Stimulated activated CD4-positive, alpha-beta T cell treated with anti-CD3 and anti-CD28 coated beads, Interleukin-1b, Interleukin-23, amount 100 ng/mL, for 48 hours (primary cell): ENCODE measurements at regions not wholly inside any gene's neighbourhood (a gene's known extent, or its start where the extent isn't known, plus 50 kb on each side); places are given as distances from the start of the nearest gene placed in this dataset.

ENCODE experiments used
- DNase-seq: peaks from one replicate; pipeline ENCODE4 v3.0.0-alpha.2; 2020

DNA sequence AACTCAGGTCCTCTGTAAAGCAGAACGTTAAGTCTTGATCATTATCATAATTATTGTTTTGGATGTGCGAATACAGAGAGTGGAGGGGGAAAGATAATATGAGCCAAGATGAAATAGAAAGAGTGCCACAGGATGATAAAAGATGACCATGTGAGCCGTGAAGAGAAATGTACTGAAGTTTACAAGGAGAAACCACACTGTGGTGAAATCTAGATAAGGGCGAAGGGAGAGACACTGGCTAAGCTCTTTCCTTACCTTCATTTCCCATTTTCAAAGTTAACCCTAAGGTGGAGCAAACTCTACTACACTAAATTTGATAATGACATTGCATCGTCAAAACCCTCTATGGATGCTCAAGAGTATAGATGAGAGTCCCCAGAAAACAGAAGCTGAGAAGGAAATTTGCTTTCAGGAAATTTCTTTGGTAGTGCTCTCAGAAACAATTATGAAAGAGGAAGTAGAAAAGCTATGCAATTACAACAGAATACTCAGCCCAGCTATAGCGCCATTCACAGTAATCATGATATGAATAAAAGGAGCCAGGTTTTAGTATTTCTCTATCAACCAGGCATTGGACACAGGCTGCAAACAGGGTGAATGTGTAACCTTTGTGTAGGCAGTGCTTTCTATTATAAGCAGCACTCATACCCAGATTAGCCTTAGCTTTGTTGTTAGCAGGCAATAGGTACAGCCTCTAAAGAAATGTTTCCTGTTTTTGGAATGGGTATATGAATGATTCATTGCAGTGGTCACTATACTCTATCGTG, 1080.7 kb downstream of the GRIK2 start:
- DNase-seq, result no peak

DNA sequence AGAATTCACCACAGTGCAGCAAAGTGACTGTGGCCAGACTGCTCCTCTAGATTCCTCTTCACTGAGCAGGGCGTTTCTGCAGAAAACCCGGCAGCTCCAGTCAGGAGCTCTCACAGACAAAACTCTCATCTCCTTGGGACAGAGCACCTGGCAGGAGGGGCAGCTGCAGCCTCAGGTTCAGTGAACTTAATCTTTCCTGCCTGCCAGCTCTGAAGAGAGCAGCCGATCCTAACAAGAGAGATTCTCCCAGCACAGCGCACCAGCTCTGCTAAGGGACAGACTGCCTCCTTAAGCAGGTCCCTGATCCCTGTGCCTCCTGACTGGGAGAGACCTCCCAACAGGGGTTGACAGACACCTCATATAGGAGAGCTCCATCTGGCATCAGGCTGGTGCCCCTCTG, 1065.5 kb downstream of the GRIK2 start:
- DNase-seq, result no peak

DNA sequence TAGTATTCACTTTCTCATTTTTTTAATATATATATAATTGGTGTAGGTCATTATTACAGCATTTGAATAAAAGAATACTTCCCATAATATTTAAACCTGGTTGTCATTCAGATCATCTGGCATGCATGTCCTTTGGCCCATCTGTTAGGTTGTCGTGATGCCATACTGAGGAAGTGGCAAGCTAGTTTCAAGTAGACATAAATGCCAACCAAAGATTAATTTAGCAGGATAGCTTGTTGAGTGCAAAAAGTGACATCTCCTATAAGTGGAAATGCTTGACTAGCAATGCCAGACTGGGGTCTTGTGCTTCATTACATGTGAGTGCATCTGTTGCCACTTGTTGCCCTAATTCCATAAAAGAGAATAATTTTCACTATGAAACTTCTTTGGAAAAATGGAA, 1044.7 kb downstream of the GRIK2 start:
- DNase-seq, result no peak

DNA sequence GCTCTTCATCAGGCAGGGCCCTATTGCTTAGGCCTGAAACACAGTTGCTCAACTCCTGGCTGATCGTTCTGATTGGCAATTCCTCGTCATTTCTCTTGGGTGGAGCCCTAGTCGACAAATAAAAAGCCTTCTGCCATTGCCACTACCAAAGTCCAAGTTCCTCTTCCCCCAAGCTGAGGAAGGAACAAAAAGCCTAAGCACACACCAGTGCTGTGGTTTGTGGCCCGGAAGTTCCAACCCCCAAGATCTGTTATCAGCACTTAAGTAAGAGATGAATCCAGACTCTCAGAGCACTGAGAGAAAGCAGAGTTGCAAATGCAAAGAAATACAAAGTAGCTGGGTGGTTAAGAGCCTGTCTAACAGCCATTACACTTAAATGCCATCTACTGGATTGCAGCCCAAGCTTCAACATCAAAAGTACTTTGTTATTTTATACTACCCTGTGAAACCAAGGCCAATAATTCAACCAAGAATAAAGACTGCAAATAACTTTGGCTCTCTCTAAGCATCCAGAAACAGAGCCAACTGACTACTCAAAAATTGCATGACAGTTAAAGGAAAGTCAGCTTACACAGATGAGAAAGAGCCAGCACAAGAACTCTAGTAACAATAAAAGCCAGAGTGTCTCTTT, 1024.0 kb downstream of the GRIK2 start:
- no peak for DNase-seq

DNA sequence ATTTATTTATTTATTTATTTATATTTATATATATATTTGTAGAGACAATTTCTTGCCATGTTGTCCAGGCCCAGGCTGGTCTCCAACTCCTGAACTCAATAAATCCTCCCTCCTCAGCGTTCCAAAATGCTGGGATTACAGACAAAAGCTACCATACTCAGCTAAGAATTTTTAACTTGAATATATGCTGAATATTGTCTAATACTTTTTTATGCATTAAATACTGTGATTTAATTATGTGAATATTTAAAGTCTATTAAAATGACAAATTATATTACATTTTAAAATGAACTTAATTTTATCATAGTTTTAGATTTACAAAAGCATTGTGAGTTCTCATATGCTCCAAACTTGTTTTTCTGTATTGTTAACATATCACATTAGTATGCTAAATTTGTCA, 1022.4 kb downstream of the GRIK2 start:
- DNase-seq, result no peak

DNA sequence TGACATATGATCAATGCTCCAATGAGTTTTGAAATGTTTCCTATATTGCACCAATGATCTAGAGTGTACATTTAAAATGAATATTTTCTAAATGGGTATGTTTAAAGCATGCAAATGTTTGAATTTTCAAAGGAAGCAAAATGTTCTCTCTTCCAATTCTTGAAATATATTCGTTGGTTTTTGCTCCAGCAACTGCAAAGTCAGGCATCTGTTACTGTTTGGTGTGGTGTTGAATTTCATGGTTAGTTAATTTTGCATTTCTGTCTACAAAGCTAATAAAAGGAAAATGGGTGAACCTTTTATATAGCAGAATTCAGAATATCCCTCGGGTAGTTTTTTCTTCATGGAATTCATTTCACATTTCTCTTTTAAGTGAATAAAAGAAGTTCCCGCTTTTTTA, 1018.3 kb downstream of the GRIK2 start:
- no peak for DNase-seq

DNA sequence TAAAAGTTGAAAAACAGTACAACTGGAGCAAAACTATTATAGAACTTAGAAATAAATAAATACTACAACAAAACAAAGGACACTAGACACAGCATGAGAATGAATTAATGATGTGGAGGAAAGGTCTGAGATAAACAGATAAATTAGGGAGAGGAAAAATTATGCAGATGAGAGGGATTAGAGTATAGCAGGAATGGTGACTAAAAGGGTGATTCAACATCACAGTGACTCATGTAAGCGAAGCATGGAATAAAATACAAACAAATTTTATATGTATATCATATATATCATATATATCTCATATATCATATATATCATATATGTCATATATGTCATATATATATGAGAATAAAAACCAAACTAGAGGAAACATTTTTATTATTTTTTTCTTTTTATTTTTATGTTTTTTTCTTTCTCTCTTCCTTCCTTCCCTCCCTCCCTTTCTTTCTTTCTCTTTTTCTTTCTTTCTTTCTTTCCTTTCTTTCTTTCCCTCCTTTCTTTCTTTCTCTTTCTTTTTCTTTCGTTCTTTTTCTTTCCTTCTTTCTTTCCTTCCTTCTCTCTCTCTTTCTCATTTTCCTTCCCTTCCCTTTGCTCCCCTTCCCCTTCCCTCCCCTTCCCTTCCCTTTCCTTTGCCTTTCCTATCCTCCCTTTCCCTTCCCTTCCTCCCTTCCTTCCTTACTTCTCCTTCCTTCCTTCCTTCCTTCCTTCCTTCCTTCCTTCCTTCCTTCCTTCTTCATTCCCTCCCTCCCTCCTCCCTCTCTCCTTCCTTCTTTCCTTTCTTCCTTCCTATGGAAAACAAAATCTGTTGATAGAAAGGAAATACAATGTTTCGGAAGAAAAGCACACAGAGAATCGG, 1014.6 kb downstream of the GRIK2 start:
- DNase-seq, result no peak

DNA sequence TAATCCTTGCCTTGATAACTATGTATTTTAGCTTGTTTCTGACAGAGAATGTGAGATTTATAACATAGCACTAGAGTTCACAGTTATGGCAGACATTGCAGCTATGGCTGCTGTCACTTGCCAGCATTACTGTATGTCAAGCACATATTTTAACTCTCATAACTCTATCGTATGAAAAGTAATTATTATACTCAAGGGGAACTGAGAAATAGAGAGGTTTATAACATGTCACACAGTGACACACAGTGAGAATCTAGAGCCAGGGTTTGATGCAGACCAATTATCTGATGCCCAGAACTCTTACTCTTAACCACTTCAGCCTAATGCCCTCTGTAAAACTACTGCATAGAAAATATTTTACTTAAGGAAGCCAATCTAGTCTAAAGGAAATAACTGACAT, 1012.4 kb downstream of the GRIK2 start:
- no peak for DNase-seq

- no peak for DNase-seq
Observed at GRCh38 chr6:102402635-102403329, 1009.3 kb downstream of the GRIK2 start.

DNA sequence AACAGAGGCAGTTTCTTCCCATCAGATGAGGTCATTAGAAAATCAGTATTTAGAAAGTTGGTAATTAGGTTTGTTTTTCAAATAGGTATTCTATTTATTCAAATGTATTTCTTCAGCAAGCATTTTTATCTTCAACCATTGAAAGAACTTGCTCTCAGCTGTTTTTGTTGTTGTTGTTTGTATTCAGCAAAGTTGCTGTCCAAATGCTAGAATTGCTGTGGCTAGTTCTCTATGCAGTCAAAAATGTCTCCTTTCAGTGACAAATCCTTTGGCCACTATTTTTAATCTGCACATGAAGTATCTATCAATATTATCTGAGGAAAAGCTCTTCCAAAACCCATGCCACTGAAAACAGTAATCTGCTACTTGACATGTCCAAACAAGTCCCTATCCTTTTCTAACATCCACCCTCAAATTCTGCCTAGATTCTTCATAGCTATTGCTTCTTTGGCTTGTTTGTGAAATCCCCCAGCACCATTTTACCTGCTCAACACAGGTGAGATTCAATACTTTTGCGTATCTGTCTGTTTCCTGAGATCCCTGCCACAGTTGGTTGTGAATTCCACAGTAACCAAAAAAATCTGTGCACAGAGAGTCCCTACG, 1005.4 kb downstream of the GRIK2 start:
- no peak for DNase-seq

GRCh38 chr6:102390541-102390940, 997.0 kb downstream of the GRIK2 start:
- no peak for DNase-seq

DNA sequence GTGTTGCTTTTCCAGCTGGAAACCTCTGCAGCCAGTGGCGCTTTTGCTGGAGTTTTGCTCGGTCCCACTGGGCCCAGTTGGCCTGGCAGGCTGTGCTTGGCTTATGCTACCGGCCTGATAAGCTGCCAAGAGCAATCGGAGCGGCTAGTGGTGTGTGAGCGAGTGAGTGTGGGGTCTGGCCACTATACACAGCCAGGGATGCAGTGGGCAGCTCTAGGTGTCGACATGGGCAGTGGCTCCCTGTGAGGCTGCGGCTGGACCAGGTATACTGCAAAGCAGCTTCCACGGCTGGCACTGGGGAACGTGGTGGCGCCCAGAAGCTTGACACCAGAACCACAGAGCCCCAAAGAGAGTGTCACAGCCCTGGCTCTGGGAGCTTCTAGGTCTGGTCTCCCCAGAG, 996.5 kb downstream of the GRIK2 start:
- DNase-seq, result no peak

- no peak for DNase-seq
Observed at GRCh38 chr6:102387326-102388033, 994.0 kb downstream of the GRIK2 start.

DNA sequence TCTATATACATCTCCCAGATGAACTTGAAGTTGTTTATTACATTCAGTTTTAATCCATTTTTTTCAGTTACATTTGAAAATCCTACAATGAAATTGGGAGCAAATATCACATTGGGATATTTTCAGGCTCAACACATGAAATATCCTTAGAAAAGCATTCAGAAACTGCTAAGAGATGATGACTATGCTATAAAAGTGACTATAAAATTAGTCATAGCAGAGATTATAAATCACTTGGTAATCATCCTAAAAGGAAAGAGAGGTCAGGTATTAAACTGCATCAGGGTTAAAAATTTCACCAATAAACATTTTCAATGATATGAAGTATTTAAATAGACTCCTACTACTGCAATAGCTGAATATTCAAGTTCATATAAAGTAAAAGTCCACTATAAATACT, 987.7 kb downstream of the GRIK2 start:
- DNase-seq, result no peak

- DNase-seq, result no peak
Observed at GRCh38 chr6:102356170-102356569, 962.7 kb downstream of the GRIK2 start.

DNA sequence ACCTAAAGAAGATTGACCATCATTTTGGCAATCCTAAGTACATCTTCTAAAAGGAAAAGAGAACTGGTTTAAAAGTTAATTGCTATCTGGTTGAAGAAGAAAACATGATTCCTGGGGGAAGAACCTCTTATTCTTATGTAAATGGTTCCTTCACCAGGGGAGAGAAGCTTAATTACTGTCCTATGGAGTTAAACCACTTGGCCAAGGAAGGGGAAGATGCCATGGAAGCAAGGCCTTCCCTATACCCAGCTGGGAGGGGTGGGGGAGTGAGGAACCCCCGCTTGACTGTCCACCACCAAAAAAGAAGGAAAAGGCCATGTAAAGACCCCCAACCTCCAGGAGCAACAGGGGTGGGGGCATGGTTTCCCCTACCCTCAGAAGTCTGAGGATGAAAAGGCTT, 962.1 kb downstream of the GRIK2 start:
- DNase-seq, result no peak

- no peak for DNase-seq
Observed at GRCh38 chr6:102352552-102352951, 959.0 kb downstream of the GRIK2 start.

DNA sequence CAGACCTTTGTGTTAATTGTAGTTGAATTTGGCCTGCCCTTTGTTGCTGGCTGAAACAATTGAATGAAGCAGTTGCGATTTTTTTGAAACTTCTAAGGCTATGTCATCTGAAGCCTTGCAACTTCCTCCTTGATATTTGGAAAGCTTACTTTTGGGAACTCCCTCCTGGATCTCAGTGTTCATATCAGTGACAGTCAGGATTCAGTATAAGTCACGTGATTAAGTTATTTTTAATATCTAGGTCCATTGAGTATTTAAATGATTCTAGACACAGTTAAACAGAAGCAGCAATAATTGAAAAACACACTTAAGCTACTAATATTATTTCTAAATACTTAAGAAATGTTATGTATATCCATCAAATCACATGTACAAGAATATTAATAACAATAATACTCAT, 951.3 kb downstream of the GRIK2 start:
- no peak for DNase-seq

- DNase-seq, result no peak
Observed at GRCh38 chr6:102340311-102340710, 946.8 kb downstream of the GRIK2 start.

DNA sequence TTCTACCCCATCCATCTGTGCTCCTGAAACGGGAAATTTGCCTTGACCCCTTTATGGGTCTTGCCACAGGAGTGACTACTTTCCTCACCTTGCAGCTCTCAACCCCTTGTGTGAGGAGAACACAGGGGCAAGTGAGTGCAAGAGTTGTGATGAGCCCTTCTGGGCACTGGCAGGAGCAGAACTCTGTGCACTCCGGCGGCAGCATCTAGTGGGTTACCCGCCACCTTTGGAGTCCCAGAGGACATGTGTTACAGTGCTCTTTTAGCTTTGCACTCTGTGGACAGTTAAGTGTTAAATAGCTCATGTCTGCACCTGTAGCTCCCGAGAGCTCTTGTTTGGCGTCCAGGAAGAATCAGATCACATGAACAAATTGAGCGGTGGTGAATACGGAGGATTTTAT, 940.2 kb downstream of the GRIK2 start:
- no peak for DNase-seq

- DNase-seq, result no peak
Observed at GRCh38 chr6:102327697-102328225, 934.3 kb downstream of the GRIK2 start.

DNA sequence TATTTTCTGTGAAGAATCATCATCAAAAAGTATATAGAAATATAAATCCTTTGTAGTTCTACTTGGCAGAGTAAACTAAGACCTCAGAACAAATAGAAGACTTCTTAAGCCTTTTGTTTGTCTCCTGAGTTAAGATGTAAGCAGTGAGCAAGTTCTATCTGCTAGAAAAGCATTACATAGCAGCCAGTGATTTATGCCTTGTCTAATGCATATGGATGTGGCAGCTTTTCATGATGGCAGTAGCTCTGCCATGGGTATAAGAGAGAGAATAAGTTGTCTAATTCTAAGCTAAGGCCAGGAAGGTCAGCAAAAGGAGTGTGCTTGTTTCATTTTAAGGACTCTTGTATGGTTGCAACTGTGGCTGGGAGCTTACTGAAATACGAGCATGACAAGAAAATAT, 920.2 kb downstream of the GRIK2 start:
- DNase-seq, result no peak
